GM06990 (cell line): ENCODE measurements at regions not wholly inside any gene's neighbourhood (a gene's known extent, or its start where the extent isn't known, plus 50 kb on each side); places are given as distances from the start of the nearest gene placed in this dataset.

Experiments used
- DNase-seq: peaks from one replicate; pipeline ENCODE4 v3.0.0-alpha.2; 2011; ENCODE audit not compliant: insufficient read length; ENCODE audit errors: extremely low read depth
- H3K27me3 ChIP-seq: replicated peaks from 2 replicates; pipeline ENCODE4 v1.6.0; 2011; ENCODE audit warnings: low read length; ENCODE audit not compliant: control insufficient read depth, insufficient read depth
- H3K36me3 ChIP-seq: 2 replicates; pipeline ENCODE4 v1.5.1; 2011; ENCODE audit warnings: low read length; ENCODE audit not compliant: control insufficient read depth, insufficient read depth
- H3K4me3 ChIP-seq: replicated peaks from 2 replicates; pipeline ENCODE4 v1.5.1; 2011; ENCODE audit warnings: low read depth, mild to moderate bottlenecking, control low read depth, low read length
- TF ChIP-seq, protein P1 (sequence below): IDR thresholded peaks from 2 replicates; pipeline ENCODE4 v1.5.1; 2011; ENCODE audit warnings: low read length, control low read depth, mild to moderate bottlenecking, inconsistent platforms; ENCODE audit not compliant: insufficient read depth, poor library complexity, severe bottlenecking

GRCh38 chr4:120545391-120545790 lies 377.1 kb downstream of the PRDM5 start:
- DNase-seq = no peak
- no peaks in the 10 kb centered on the region for H3K27me3 ChIP-seq
- TF ChIP-seq, protein P1, sequence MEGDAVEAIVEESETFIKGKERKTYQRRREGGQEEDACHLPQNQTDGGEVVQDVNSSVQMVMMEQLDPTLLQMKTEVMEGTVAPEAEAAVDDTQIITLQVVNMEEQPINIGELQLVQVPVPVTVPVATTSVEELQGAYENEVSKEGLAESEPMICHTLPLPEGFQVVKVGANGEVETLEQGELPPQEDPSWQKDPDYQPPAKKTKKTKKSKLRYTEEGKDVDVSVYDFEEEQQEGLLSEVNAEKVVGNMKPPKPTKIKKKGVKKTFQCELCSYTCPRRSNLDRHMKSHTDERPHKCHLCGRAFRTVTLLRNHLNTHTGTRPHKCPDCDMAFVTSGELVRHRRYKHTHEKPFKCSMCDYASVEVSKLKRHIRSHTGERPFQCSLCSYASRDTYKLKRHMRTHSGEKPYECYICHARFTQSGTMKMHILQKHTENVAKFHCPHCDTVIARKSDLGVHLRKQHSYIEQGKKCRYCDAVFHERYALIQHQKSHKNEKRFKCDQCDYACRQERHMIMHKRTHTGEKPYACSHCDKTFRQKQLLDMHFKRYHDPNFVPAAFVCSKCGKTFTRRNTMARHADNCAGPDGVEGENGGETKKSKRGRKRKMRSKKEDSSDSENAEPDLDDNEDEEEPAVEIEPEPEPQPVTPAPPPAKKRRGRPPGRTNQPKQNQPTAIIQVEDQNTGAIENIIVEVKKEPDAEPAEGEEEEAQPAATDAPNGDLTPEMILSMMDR = no peak
- H3K4me3 ChIP-seq = no peak overlapping the region
- no peaks in the 10 kb centered on the region for H3K36me3 ChIP-seq

DNA sequence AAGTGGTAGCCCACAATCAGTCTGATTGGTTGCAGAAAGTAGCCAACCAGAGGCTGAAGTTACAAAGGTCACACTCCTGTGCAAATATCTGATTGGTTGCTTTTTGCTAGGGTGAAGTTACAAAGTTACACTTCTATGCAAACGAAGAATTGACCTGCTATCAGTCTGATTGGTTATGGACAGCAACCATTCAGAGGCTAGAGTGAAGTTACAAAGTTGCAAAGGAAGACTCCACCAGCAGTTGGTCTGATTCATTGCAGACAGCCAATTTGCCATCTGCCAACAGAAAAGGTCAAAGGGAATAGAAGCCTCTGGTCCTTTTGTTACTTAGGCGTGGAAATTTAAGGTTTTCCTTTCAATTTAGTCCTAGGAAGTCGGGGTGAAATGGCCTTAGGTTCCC lies 377.7 kb downstream of the PRDM5 start:
- Histone ChIP-seq H3K36me3 (no peaks in the 10 kb centered on the region), H3K4me3 (no peak overlapping the region)
- TF ChIP-seq, protein P1 = no peak

DNA sequence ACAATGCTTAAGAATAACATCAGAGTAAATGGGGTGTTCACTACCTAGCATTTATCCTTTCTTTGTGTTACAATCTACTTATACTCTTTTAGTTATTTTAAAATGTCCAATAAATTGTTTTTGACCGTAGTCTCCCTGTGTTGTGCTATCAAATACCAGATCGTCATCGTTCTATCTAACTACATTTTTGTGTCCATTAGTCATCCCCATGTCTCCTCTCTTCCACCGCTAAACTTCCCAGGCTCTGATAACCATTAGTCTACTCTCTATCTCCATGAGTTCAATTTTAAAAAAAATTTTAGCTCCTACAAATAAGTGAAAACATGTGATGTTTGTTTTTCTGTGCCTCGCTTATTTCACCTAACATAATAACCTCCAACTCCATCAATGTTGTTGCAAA lies 381.9 kb downstream of the PRDM5 start:
- Histone ChIP-seq H3K36me3 (no peaks in the 10 kb centered on the region), H3K4me3 (no peak overlapping the region), H3K27me3 (no peaks in the 10 kb centered on the region)
- DNase-seq = no peak
- TF ChIP-seq, protein P1 = no peak

More for the DNA sequence above, 377.7 kb downstream of the PRDM5 start:
- no peaks in the 10 kb centered on the region for H3K27me3 ChIP-seq
- no peak for DNase-seq

DNA sequence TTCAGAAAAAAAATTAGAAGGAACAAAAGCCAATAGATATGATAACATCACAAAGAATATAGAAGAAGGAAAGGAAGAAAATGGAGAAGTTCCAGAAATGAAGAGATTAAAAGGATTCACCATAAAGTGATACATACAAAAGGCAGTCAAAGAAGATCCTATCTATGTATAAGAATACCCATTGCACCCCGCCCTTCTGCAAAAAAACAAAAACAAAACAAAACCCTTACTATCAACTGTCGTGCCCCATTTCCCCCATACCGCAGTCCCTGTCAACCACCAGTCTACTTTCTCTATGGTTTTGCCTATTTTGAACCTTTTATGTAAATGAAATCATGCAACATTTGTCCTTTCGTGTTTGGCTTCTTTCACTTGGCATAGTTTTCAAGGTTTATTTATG lies 385.6 kb downstream of the PRDM5 start:
- no peak overlapping the region for H3K4me3 ChIP-seq
- no peaks in the 10 kb centered on the region for H3K36me3 ChIP-seq
- TF ChIP-seq, protein P1 = no peak
- no peaks in the 10 kb centered on the region for H3K27me3 ChIP-seq
- DNase-seq = no peak

GRCh38 chr4:120528428-120528827 lies 394.1 kb downstream of the PRDM5 start:
- no peaks in the 10 kb centered on the region for H3K27me3 ChIP-seq
- no peak overlapping the region for H3K4me3 ChIP-seq
- TF ChIP-seq, protein P1 = no peak
- no peaks in the 10 kb centered on the region for H3K36me3 ChIP-seq
- no peak for DNase-seq

DNA sequence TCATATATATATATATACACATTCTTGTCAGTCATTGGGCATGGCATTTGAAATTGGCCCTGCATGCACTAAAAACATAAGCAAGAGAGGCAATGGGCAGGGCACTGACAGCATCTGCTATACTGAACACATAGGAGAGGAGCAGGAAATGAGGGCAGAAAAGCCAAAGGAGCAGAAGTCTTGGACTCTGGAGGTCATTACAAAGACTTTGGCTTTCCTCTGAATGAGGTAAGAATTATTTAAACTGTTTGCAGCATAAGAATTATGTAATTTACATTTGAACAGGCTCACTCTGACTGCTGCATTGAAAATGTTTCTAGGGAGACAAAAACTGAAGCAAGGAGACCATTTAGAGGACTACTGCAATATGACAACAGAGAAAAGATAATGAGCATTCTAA lies 396.5 kb downstream of the PRDM5 start:
- DNase-seq = no peak
- TF ChIP-seq, protein P1 = no peak
- no peaks in the 10 kb centered on the region for H3K27me3 ChIP-seq
- no peaks in the 10 kb centered on the region for H3K36me3 ChIP-seq
- no peak overlapping the region for H3K4me3 ChIP-seq
